Hematopoietic multipotent progenitor cell treated with erythropoietin and hydrocortisone succinate and interleukin-3 and kit ligand, for 8 days (in vitro differentiated cells): ENCODE measurements at regions not wholly inside any gene's neighbourhood (a gene's known extent, or its start where the extent isn't known, plus 50 kb on each side); places are given as distances from the start of the nearest gene placed in this dataset.
"Not testable (repeated sequence)": the region's sequence is repeated elsewhere in the genome, so short reads cannot be mapped to it uniquely, and the experiment has no call there.

ENCODE experiments used
- DNase-seq: peaks from one replicate; pipeline ENCODE4 v3.0.0-alpha.2; 2015

GRCh38 chr2:184154438-184154837, 443.9 kb upstream of the ZNF804A start:
- DNase-seq: no peak

- no peak for DNase-seq
These were observed 442.5 kb upstream of the ZNF804A start for GRCh38 chr2:184155791-184156190.

GRCh38 chr2:184157141-184157540, 441.2 kb upstream of the ZNF804A start:
- DNase-seq: no peak

GRCh38 chr2:184162426-184162825, 435.9 kb upstream of the ZNF804A start:
- no peak for DNase-seq

GRCh38 chr2:184168823-184169222, 429.5 kb upstream of the ZNF804A start:
- DNase-seq: not testable (repeated sequence)

GRCh38 chr2:184169366-184169765, 429.0 kb upstream of the ZNF804A start:
- DNase-seq: no peak

- DNase-seq: no peak
These were observed 423.7 kb upstream of the ZNF804A start for GRCh38 chr2:184174493-184175104.

GRCh38 chr2:184178229-184178628, 420.1 kb upstream of the ZNF804A start:
- no peak for DNase-seq

GRCh38 chr2:184186436-184186835, 411.9 kb upstream of the ZNF804A start:
- DNase-seq: no peak

- DNase-seq: no peak
These were observed 410.8 kb upstream of the ZNF804A start for GRCh38 chr2:184187421-184187971.

- no peak for DNase-seq
These were observed 407.6 kb upstream of the ZNF804A start for GRCh38 chr2:184190725-184191124.

GRCh38 chr2:184192649-184193048, 405.7 kb upstream of the ZNF804A start:
- DNase-seq: no peak

GRCh38 chr2:184197413-184197812, 400.9 kb upstream of the ZNF804A start:
- DNase-seq: no peak

GRCh38 chr2:184198791-184199190, 399.5 kb upstream of the ZNF804A start:
- DNase-seq: not testable (repeated sequence)

GRCh38 chr2:184199274-184199673, 399.1 kb upstream of the ZNF804A start:
- no peak for DNase-seq

GRCh38 chr2:184201246-184201645, 397.1 kb upstream of the ZNF804A start:
- DNase-seq: no peak

GRCh38 chr2:184203661-184204060, 394.7 kb upstream of the ZNF804A start:
- no peak for DNase-seq

GRCh38 chr2:184205048-184205596, 393.2 kb upstream of the ZNF804A start:
- no peak for DNase-seq

GRCh38 chr2:184206045-184206444, 392.3 kb upstream of the ZNF804A start:
- no peak for DNase-seq

GRCh38 chr2:184210329-184210728, 388.0 kb upstream of the ZNF804A start:
- no peak for DNase-seq

GRCh38 chr2:184215745-184216144, 382.6 kb upstream of the ZNF804A start:
- no peak for DNase-seq

- no peak for DNase-seq
These were observed 341.7 kb upstream of the ZNF804A start for GRCh38 chr2:184256611-184257010.

- no peak for DNase-seq
These were observed 337.0 kb upstream of the ZNF804A start for GRCh38 chr2:184261331-184261730.

- no peak for DNase-seq
These were observed 336.5 kb upstream of the ZNF804A start for GRCh38 chr2:184261818-184262217.
